Mesothelial cell of epicardium (in vitro differentiated cells): ENCODE measurements at regions not wholly inside any gene's neighbourhood (a gene's known extent, or its start where the extent isn't known, plus 50 kb on each side); places are given as distances from the start of the nearest gene placed in this dataset.

Source experiments
- DNase-seq, 2 experiments: peaks; one replicate each; pipeline ENCODE4 v3.0.0; 2021; ENCODE audit warnings: low spot score in 2 of 2; ENCODE audit not compliant: unreplicated experiment in 2 of 2
- H3K27ac Mint-ChIP-seq: 2 replicates; pipeline ENCODE4 v1.8.0; 2021; ENCODE audit warnings: mixed read lengths
- H3K27me3 Mint-ChIP-seq: 2 replicates; pipeline ENCODE4 v1.8.0; 2021; ENCODE audit warnings: low read depth, mixed read lengths
- H3K36me3 Mint-ChIP-seq: 2 replicates; pipeline ENCODE4 v1.8.0; 2021; ENCODE audit warnings: mixed read lengths
- H3K4me1 Mint-ChIP-seq: 2 replicates; pipeline ENCODE4 v1.8.0; 2021; ENCODE audit warnings: mixed read lengths
- H3K4me3 Mint-ChIP-seq: 2 replicates; pipeline ENCODE4 v1.8.0; 2021; ENCODE audit warnings: mild to moderate bottlenecking, moderate library complexity, mixed read lengths
- H3K9me3 Mint-ChIP-seq: 2 replicates; pipeline ENCODE4 v1.8.0; 2021; ENCODE audit warnings: mixed read lengths
- TF ChIP-seq, protein P1 (sequence below): fragments of 200-600 bp; sonication (generic); IDR thresholded peaks from one replicate; pipeline ENCODE4 v1.5.0; 2021; ENCODE audit warnings: antibody characterized with exemption; ENCODE audit not compliant: unreplicated experiment

DNA sequence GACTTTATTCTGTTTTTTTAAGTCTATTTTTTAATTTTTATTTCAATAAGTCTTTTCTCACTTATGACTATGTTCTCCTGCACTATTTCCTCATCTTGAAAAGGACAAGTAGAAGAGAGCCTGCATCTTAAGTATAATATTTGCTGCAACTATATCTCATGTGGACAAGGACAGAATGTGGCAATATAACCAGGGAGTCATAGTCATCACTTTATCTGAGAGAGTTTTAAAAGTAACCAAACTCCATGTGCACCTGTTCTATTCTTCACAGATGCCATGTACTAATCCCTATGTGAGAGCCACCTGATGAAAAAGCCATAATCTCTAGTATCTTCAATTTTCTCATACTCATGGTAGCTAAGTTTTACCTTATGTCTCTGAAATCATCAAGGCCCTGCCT, 104.2 kb upstream of the SOX6 start:
- H3K27ac Mint-ChIP-seq = no peak overlapping the region
- H3K4me3 Mint-ChIP-seq = no peak overlapping the region
- no peaks in the 10 kb centered on the region for H3K4me1 Mint-ChIP-seq
- no peaks in the 10 kb centered on the region for H3K9me3 Mint-ChIP-seq
- TF ChIP-seq, protein P1, sequence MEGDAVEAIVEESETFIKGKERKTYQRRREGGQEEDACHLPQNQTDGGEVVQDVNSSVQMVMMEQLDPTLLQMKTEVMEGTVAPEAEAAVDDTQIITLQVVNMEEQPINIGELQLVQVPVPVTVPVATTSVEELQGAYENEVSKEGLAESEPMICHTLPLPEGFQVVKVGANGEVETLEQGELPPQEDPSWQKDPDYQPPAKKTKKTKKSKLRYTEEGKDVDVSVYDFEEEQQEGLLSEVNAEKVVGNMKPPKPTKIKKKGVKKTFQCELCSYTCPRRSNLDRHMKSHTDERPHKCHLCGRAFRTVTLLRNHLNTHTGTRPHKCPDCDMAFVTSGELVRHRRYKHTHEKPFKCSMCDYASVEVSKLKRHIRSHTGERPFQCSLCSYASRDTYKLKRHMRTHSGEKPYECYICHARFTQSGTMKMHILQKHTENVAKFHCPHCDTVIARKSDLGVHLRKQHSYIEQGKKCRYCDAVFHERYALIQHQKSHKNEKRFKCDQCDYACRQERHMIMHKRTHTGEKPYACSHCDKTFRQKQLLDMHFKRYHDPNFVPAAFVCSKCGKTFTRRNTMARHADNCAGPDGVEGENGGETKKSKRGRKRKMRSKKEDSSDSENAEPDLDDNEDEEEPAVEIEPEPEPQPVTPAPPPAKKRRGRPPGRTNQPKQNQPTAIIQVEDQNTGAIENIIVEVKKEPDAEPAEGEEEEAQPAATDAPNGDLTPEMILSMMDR = no peak
- H3K36me3 Mint-ChIP-seq = no peaks in the 10 kb centered on the region
- DNase-seq = no peak
- H3K27me3 Mint-ChIP-seq = no peaks in the 10 kb centered on the region

DNA sequence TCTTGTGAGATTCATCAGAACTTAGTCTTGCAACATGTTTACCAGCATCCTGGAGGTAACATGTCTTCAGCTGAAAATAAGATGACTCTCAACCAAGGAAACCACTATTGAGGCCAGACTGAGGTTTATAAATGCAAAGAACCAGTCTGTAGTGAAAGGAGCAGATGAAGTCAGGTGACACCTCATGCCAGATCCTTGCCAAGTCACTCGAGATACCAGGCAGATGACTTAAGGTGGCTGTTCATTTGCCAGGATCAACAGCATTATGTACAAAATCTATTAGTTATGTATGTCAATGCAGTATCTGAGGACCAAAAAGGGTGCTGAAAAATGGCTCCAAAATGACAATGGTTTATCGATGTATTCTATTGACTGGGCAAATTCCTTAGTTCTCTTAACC, 100.0 kb upstream of the SOX6 start:
- TF ChIP-seq, protein P1 = no peak
- H3K4me1 Mint-ChIP-seq = peaks cover 13% of the 10 kb centered on the region
- no peak for DNase-seq
- H3K9me3 Mint-ChIP-seq = no peaks in the 10 kb centered on the region
- no peak overlapping the region for H3K4me3 Mint-ChIP-seq
- H3K36me3 Mint-ChIP-seq = no peaks in the 10 kb centered on the region
- no peaks in the 10 kb centered on the region for H3K27me3 Mint-ChIP-seq
- H3K27ac Mint-ChIP-seq = no peak overlapping the region

DNA sequence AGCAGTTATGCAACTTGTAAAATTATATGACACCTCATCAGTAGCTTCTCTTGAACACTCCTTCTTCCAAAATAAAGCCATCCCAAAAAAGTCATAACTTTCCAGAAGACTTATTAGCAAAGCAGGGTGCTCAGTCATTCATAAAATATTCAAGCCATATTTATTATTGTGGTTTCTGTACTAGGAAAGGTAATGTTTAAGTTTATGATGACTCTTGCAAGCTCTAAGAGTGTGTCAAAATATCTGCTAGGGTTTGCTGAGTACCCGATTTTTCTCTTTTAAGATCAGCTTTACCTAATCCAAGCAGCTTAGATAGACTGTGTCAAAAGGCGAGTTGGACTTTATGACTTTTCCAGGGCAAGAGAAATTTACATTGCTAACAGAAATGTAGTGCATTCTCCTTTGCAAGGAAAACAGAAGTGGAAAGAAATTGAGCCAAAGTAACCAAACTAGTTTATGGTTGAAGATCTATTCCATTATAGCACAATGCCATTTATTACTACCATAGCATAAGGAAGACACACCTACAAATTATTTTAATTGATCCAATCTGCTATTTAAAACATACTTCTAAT, 98.0 kb upstream of the SOX6 start:
- no peaks in the 10 kb centered on the region for H3K36me3 Mint-ChIP-seq
- H3K4me1 Mint-ChIP-seq = peaks cover 13% of the 10 kb centered on the region
- H3K27me3 Mint-ChIP-seq = no peaks in the 10 kb centered on the region
- H3K4me3 Mint-ChIP-seq = no peak overlapping the region
- no peaks in the 10 kb centered on the region for H3K9me3 Mint-ChIP-seq
- DNase-seq = no peak
- H3K27ac Mint-ChIP-seq = peak overlapping the region; percentile 62
- TF ChIP-seq, protein P1 = no peak

DNA sequence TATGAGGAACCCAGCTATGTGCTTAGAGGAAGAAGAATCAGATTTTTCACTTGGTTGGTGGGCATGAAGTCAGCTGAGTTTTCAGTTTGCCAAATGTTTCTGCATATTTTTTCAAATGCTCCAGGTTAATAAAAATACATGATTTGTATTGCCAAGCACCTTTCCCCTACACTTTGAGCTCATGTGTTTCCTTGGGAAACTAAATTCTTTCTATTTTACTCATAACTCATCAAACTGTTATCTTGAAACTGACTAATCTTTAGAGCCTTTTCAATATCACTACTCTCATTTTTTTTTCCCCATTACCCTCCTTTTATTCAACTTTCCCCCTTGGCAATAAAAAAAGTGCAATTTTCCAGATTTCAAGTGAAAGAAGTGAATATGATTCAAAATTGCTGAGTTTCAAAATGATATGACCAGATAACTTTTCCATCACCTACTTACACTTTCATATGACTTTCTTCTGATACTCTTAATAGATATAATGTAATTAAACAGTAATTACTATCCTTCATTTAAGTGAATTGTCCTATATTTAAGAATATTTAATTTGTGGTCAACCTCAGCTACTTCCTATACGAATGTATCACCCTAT, 91.9 kb upstream of the SOX6 start:
- Mint-ChIP-seq H3K27me3 (no peaks in the 10 kb centered on the region), H3K4me3 (no peak overlapping the region), H3K9me3 (no peaks in the 10 kb centered on the region), H3K27ac (no peak overlapping the region), H3K4me1 (peaks cover 3% of the 10 kb centered on the region), H3K36me3 (no peaks in the 10 kb centered on the region)
- TF ChIP-seq, protein P1 = no peak
- DNase-seq = no peak

DNA sequence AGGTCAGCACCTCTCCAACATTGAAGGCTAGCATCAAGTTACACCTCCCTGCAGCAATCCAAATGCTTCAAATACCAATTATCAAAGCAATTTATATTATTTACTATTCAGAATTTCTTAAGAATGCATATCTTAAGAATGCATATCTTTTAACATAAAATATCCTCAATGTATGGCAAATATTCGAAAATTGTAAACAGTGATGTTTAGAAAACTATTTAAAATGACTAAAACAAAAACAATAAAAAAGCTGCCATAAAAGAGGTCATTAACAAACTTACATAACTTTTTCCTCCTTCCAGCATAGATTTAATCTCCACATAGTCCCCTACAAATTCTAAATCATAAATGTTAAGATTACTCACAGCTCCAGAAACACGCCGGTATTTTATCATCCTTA, 85.1 kb upstream of the SOX6 start:
- no peaks in the 10 kb centered on the region for H3K27me3 Mint-ChIP-seq
- TF ChIP-seq, protein P1 = no peak
- no peak overlapping the region for H3K4me3 Mint-ChIP-seq
- peaks cover 24% of the 10 kb centered on the region for H3K4me1 Mint-ChIP-seq
- peak overlapping the region; percentile 5 for H3K27ac Mint-ChIP-seq
- H3K36me3 Mint-ChIP-seq = no peaks in the 10 kb centered on the region
- no peaks in the 10 kb centered on the region for H3K9me3 Mint-ChIP-seq
- DNase-seq = no peak
